GM19035 (cell line): ENCODE measurements at regions not wholly inside any gene's neighbourhood (a gene's known extent, or its start where the extent isn't known, plus 50 kb on each side); places are given as distances from the start of the nearest gene placed in this dataset.
A peak's percentile ranks its signal among the peaks of the same experiment; 100 is the strongest.

ENCODE experiments used
- ATAC-seq: cut with Tn5 transposase; IDR thresholded peaks from one replicate; pipeline ENCODE4 v1.9.1; 2021; ENCODE audit not compliant: unreplicated experiment

DNA sequence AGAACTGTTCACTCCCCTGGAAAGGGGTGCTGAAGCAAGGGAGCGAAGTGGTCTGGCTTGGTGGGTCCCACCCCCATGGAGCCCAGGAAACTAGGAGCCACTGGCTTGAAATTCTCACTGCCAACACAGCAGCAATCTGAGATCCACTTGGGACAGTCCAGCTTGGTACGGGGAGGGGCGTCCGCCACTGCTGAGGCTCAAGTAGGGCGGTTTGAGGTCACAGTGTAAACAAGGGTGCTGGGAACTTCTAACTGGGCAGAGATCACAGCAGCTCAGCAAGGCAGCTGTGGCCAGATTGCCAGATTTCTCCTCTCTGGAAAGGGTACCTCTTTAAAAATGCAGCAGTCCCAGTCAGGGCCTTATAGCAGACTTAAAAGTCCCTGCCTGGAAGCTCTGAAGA, 53.9 kb upstream of the GALNTL6 start:
- no peak for ATAC-seq

DNA sequence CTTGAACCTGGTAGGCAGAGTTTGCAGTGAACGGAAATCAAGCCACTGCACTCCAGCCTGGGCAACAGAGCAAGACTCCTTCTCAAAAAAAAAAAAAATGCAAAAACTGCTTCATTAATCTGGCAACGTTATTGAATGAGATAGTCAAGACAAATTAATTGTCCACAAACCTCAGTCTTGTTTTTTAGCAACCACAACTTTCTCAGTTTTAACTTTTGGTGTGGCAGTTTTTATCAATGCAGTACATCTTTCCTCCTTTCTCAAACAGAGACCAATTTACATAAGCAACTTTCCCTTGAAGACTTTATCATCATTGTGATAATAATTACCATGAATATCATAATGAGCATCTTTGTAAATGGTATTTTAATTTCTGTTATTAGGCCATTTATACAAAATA, 61.7 kb upstream of the GALNTL6 start:
- ATAC-seq: no peak

DNA sequence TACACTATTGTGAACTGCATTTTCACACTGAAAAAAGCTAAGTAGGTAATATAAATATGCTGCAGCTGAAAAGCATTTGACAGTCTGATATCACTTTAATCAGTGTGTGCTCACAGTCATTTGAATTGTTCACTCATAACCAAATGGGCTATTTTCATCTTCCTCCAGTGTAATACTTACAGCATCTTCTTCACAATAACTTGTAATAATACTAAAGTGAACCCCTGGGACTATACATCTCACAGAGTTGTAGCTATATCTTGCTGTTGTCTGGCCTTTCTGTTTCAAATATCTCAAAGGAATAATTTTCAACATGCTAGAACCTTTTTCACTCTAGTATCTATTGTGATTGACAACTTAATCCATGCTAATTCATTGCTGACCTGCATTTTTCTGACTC, 66.8 kb upstream of the GALNTL6 start:
- ATAC-seq: no peak

DNA sequence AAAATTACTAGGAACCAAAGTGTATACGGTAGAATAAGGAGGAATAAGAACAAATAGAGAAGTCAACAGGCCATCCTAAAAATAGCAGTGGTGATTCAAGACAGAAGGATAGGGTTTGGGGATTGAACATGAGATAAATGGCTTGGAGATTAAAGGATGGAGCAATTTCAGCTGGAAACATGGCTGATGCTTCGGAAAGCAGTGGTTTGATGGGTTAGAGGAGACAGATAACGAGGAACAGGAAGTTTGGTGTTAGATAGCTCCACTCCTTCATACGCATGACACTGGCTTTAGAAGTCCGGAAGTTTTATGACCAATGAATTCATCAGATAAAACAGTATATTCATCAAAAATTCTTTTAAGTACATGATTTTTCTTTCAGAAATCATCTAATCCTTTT, 70.8 kb upstream of the GALNTL6 start:
- ATAC-seq: no peak

DNA sequence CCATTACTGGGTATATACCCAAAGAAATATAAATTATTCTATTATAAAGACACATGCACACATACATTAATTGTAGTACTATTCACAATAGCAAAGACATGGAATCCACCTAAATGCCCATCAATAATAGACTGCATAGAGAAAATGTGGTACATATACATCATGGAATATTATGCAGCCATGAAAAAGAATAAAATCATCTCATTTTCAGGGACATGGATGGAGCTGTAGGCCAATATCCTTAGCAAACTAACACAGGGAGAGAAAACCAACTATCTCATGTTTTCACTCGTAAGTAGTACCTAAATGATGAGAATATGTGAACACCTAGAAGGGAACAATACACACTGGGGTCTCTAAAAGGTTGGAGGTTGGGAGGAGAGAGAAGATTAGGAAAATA, 86.0 kb upstream of the GALNTL6 start:
- ATAC-seq: no peak

DNA sequence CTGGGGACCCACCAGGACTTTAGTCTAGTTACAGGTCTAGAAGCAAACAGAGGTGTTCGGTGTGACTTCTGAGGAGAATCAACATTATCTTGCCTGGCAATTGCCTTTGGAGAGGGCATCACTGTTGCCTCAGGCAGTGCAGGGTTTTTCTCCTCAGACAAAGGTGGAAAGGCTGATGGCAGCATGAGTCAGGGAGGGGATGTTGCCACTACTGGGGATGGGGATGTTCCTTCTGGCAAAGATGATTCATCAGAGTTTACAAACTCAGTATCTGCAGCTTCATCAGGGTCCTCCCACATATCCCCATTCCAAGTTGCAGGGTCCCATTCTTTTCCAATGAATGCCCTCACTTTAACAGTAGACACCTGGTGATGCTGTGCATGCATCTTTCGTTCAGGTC, 91.3 kb upstream of the GALNTL6 start:
- no peak for ATAC-seq

DNA sequence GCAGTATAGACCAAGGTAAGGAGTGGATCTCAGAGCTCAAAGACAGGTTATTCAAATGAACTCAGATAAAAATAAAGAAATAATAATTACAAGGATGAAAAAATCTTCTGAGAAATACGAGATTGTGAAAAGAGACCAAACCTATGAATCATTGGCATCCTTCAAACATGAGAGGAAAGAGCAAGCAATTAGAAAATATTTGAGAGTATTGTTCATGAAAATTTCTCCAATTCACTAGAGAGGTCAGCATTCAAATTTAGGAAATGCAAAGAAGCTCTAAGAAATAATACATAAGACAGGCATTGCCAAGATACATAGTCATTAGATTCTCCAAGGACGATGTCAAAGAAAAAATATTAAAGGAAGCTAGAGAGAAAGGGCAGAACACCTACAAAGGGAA, 93.5 kb upstream of the GALNTL6 start:
- ATAC-seq: no peak

DNA sequence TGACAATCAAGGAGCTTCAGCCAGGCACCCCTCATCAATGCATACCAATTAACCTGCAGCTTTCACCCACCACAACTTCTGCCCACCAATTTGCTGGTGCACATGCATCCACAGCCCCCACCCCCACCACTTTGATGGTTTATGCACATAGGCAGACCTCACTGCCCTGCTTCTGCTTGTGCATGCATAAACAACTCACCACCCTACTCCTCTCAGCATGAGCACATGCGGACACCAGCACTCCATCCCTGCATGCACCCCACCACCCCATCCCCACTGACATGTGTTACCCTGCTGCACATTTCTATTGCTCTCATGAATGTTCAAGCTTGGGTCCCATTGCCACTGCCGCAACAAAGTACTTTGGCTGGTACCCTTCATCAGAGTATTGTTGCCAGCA, 94.5 kb upstream of the GALNTL6 start:
- no peak for ATAC-seq

DNA sequence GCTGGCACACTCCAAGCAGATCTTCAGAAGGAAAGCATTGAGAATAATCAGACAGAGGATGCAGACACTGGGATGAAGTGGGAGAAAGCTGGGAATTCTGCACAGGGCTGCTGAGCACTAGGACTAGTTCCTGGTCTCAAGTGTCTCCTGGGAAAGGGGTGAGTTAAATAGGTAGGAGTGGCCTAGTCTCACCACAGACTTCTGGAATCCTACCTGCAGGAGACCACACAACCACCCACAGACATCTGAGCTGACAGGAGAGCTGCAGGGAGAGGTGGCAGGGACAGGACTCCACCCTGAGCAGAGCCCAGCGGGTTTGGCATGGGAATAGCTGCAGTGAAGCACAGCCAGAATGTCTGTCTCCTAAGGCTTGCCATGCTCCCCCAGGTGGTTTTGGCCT, 95.1 kb upstream of the GALNTL6 start:
- ATAC-seq: no peak

DNA sequence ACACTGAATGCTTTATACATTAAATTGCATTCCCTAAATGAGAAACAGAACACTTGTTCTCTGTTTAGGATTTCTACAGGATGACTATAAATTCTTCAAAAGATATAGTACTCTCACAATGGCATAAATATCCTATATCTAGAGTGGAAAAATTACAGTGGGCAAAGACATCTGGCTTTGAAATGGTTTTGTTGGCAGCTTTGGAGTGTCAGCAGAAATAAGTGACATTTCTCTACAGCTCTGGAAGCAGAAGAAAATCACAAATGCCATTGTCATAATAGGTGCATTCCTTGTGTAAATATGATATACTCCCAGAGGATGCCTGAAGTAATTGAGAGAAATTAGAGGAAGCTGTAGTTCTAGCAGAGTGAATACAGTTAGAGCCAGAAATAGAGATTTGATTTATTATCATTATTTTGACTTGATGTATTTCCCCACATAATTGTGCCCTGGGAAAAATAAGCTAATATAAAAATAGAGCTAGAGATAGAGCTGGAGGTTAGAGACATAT, 95.9 kb upstream of the GALNTL6 start:
- no peak for ATAC-seq

DNA sequence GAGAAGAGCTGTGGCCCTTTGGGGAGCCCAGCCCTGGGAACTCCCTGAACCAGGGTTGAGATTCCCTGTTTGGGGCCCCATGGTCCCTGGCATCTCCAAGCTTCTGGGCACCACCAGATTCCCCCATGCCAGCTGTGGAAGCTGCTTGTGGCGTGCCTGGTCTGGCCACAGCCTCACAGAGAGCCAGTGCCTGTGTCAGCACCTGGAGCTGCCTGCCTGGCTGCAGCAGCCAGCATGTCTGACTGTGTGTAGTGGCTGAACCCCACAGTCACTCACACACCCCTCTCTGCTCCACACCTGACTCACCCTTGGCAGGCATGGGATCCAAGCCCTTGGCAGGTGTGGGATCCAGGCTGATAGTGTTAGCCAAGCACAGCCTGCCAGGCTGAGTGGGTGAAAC, 97.2 kb upstream of the GALNTL6 start:
- ATAC-seq: no peak

DNA sequence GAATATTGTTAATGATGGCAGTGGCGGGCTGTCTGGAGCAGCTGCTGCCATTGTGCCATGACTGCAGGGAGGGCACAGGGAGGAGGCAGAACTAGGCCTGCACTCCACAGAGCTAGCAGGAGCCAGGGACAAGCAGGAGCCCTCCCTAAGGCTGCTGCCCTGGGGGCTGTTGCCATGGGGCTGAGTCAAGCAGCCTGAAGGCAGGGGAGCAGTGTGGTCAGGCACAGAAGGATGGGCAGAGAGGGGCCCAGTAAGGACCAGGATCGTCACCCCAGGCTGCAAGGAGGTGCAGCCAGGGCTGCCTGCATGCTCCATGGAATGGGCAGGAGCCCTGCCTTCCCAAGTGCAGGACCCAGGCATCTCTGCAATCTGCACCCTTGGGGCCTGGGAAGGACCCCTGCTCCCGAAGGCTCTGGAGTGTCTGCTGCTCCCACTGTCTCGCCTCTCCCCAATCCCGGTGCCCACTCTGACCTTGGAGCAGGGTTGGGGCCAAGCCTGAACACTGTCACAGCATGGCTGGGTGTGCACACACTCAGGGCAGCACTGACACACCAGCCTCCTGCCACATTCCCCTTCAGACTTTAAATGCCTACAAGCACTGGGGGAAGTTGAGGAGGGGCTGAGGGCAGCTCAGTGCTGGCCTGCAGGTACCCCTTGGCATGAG, 98.3 kb upstream of the GALNTL6 start:
- ATAC-seq: no peak

DNA sequence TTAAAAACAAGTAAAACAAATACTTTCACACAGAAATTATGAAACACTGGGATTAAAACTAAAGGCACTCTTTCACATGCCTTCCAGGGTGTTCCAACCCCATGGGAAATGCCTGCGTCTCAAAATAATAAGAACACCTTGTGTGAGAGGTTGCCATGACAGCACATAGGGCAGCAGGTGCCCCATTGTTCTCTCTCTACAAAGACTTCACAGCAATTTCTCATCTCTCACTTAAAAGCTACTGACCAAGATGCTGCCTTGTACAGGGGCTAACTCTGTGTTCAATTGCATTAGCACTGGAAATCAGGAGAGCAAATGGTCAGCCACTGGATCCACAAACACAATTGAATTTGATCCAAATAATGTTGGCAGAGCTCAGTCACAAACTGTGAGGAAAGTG, 102.5 kb upstream of the GALNTL6 start:
- no peak for ATAC-seq

DNA sequence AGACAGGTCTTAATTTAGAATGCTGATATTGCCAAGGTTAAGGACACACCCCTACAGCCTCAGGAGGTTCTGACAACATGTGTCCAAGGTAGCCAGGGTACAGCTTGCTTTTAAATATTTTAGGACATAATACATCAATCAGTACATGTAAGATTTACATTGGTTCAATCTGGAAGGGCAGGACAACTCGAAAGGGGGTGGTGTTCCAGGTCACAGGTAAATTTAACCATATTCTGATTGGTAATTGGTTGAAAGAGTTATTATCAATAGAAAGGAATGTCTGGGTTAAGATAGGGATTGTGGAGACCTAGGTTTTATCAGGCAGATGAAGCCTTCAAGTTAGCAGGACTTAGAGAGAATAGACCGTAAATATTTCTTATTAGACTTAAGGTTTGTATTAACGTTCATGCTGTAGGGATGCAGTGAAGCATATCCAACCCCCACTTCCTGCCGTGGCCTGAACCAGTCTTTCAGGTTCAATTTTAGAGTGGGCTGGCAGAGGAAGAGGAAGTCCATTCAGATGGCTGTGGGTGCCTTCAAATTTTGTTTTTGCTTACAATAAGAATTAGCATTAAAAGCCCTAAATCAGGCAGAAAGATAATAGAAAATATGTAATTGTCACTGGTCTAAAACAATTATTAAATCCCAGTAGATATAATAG, 136.5 kb upstream of the GALNTL6 start:
- ATAC-seq: peak; percentile 99

DNA sequence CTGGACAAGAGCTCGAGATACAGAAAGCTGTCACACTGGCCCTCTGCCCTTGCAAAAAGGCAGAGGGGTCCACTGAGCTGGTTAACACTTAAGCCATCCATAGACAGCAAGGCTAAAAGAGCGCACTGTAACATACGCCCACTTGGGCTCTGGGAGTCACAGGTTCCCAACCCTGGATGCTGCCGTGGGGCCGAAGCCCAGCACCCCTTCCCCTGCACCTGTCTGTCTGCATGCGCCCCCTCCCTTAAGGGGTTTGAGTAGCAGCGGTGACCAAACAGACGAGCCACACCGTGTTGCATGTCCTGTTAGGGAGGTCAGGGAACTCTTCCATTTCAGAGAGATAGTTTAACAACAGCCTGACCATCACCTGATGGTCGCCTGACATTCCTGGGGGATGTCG, 138.4 kb upstream of the GALNTL6 start:
- no peak for ATAC-seq

DNA sequence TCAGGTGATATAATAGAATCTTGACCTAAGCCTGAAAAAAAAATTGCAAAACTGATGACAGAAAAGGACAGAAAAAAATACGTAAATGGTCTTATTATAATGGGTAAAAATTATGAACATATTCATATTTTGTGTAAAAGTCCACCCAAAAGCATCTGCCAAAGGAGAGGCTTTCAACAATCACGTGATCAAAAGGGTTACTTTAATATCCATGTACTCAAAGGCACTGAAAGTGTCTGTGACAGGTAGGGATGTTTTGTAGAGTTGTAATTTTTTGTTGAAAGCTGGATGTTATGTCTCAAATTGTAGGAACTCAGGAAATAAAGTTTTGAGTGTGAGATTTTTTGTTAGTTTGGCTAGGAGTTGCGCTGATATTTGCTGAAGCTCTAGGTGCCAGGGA, 144.8 kb upstream of the GALNTL6 start:
- no peak for ATAC-seq

DNA sequence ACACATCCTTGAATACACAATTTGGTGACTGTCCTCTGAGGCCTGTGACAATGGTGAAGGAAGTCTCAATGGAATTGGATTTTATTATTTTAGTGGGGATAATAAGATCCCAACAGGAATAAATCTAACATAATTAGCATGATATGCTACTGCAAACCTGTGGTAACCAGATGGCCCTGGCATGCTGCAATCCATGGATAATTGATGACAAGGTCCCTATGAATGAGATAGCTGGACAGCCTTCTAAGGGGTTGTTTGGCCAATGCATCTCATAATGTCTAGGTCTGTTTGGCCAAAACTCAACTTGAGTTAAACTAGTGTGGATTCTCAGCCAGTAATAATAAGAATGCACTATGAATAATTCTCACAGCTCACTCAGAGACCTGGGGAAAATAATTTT, 145.3 kb upstream of the GALNTL6 start:
- ATAC-seq: no peak

DNA sequence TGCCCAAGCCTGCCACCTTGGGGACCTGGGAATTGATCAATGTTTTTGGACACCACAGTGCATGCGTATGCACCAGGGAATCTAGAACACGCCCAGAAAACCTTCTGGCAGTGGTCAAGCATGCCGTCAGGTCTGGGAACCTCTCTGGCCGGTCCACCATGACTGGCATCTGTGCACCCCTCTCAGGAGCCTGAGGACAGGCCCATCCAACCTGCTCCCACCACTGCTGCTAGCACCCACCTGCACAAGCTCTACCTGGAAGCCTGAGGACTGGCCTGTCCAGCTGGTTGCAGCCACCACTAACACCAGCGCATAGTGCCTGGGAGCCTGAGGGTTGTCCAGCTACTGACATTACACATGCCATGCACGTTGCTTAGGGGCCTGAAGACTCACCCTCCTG, 162.1 kb upstream of the GALNTL6 start:
- ATAC-seq: no peak

DNA sequence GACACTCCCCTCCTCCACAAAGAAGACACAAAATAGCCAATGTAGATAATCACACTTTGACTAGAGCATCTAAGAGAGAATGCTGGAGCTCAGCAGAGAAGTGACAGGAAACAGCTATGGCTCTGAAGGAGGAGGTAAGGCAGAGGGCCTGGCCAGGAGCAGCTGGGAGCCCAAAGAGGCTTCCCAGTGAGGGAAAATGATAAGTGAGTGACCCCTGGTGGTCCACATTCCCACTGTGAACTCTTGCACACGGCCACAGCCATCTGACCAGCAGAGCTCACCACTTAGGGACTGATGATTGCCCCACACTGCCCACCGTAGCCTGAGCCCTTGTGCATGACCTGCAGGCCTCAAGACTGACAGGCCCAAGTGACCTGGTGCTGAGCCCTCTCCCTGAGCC, 162.7 kb upstream of the GALNTL6 start:
- peak; percentile 69 for ATAC-seq

DNA sequence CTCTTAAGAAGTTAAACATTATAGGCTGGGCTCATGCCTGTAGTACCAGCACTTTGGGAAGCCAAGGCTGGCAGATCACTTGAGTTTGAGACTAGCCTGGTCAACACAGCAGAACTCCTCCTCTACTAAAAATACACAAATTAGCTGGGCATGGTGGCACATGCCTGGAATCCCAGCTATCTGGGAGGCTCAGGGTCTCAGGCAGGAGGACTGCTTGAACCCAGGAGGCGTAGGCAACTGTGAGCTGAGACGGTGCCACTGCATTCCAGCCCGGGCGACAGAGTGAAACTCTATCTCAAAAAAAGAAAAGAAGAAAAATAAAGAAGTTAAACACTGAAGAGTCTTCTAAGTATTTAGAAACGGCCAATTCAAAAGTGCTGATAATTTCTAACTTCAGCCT, 164.3 kb upstream of the GALNTL6 start:
- ATAC-seq: no peak

DNA sequence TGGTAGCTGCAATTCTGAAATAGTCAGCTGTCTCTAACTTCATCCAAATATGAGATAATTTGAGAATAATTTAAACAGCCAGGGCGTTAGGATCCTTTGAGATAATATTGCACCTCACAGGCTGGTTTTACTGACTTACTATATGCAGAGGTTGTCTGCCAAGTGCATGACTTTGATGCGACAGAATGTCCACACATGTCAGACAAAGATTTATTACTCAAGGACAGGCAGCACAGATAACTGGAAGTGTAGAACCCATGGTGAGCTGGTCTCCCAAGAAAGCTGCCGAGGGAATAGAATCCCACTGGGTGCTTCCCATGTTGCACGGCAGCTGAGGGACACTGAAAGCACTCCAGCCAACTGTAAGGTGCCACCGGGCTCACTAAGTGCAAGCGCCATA, 166.2 kb upstream of the GALNTL6 start:
- ATAC-seq: no peak

DNA sequence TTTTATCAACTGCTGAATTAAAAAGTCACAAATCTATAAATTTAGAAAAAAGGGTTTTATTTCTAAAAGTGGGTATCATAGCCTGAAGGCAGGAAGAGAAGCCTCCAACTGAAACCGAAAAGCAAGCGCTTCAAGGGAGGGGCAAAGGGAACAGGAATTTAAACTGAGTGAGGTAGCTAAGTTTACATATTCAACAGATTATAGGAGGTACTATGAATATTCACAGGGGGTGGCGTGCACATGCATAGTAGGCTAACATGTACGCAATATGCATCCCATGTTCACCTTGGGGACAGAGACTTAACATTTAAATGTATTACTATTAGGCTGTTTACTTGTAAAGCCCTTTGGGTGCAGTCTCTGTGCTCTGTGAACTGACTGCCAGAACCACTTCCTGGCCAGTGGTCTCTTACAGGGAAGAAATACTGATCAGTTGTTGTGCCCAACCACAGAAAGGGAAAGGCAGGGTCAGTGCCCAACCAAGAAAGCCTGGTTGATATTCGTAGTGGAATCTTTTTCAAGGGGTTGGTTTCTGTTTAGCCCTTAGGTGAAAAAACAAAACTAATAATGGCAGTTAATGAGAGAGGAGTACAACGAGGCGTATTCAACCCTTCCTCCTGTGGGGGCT, 168.7 kb upstream of the GALNTL6 start:
- peak; percentile 83 for ATAC-seq
